ENCODE measurements at regions not wholly inside any gene's neighbourhood (a gene's known extent, or its start where the extent isn't known, plus 50 kb on each side); places are given as distances from the start of the nearest gene placed in this dataset.
"Not testable (repeated sequence)": the region's sequence is repeated elsewhere in the genome, so short reads cannot be mapped to it uniquely, and the experiment has no call there.

GRCh38 chr1:55781944-55782482 lies 566.8 kb upstream of the USP24 start:
- DNase-seq (ENCODE audit: low read depth, low spot score): no peak

DNA sequence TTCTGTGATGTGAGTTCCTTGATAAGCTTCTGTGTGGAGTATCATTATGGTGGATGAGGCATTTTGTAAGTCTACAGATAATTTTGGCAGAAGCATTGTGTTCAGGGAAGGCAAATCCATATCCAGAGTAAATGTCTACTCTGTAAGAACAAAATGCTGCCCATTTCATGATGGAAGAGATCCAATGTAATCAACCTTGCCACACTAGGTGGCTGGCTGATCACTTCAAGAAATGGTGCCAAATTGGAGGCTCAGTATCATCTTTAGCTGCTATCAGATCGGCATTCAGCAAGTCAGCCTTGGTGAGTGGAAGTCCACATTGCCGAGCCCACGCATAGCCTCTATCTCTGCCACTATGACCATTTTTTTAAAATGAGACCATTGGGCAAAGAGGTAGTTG lies 565.8 kb upstream of the USP24 start:
- DNase-seq (ENCODE audit: low read depth, low spot score): no peak

DNA sequence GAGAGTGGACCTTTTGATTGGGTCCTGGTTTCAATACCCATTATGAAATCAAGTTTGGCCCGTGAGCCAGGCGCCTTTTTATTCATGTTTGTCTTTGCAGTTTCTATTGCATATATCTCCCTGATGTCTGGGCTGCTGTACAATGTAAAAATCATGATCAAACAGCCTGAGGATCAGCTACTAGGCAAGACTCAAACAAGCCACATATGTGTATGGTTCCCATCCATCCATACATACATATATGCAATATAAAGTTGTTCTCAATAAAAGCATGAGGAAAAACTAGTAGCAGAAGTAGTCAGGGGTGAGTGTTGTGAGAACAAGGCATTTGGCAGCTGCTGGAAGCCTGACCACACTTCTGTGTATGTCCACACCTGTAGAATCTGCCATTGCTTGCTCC lies 562.4 kb upstream of the USP24 start:
- DNase-seq (ENCODE audit: low read depth, low spot score): no peak

- DNase-seq (ENCODE audit: low read depth, low spot score): no peak
These were observed 559.8 kb upstream of the USP24 start for GRCh38 chr1:55775007-55775406.

- no peak for DNase-seq (ENCODE audit: low read depth, low spot score)
These were observed 559.3 kb upstream of the USP24 start for GRCh38 chr1:55774446-55774845.

- no peak for DNase-seq (ENCODE audit: low read depth, low spot score)
These were observed 558.2 kb upstream of the USP24 start for GRCh38 chr1:55773211-55773940.

- no peak for DNase-seq (ENCODE audit: low read depth, low spot score)
These were observed 553.3 kb upstream of the USP24 start for GRCh38 chr1:55768327-55768952.

DNA sequence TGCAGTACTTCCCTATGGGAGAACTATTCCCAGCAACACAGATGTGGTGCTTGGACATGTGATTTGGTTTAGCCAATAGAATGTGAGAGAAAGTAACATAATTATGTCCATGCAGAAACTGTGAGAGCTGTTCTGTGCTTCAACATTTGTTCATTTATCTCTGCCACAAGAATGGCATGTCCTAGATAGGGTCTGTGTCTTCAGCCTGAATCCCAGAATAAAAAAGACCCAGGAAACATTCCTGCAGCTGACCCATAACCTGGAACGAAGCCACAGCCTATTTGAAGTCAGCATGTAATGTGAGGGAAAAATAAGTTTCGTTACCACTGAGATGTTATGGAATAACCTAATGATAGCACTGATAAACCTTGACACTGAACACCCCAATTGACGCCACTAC lies 552.0 kb upstream of the USP24 start:
- DNase-seq (ENCODE audit: low read depth, low spot score): no peak

DNA sequence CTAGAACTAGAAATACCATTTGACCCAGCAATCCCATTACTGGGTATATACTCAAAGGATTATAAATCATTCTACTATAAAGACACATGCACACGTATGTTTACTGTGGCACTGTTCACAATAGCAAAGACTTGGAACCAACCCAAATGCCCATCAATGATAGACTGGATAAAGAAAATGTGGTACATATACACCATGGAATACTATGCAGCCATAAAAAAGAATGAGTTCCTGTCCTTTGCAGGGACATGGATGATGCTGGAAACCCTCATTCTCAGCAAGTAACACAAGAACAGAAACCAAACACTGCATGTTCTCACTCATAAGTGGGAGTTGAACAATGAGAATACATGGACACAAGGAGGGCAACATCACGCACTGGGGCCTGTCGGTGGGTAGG lies 550.3 kb upstream of the USP24 start:
- DNase-seq (ENCODE audit: low read depth, low spot score): not testable (repeated sequence)

DNA sequence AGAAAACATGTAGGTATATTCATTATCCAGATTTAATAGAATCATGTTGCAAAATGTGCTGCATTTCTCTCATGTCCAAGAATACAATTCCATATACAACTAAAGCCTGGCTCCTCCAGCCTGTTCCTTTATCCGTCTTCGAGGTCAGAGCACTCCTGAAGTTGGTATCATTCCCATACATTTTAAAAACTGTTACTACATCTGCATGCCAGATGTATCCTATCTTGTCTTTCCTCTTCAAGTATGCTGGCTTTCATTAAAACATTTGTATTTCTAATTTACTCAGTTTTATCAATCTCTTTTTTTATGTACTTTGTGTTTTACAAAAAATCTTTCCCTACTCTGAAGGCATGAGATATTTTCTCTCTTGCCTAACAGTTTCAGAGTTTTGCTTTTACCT lies 536.6 kb upstream of the USP24 start:
- DNase-seq (ENCODE audit: low read depth, low spot score): no peak

GRCh38 chr1:55750628-55750995 lies 535.4 kb upstream of the USP24 start:
- DNase-seq (ENCODE audit: low read depth, low spot score): no peak

DNA sequence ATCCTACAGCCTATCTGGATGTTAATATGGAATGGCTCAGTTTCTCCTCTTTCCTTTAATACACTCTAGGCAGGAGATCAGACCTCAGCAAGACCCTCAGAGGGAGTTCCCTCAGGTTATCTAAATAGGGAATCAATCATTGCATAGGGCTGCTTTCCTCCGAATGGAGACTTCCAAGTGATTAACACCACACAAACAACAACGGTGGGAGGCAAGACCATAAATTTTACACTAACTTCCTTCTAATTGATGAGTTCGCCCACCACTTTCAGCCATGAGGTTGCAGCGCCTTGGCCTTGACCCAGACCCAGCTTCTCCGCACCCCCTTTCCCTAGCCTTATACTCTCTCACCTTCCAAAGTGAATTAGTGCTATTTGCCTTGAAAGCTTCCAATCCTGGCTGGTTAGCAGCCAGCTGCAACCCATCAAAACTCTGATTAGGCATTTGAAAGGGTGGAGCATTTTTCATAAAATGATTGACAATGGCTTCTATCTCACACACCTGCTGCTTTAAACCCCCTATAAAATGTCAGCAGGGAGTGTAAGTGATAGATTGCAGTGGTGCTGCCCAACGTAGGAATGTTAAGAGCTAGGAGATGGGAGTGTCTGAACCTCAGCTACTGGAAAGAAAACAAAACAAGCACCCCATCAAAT lies 534.9 kb upstream of the USP24 start:
- DNase-seq (ENCODE audit: low read depth, low spot score): no peak

DNA sequence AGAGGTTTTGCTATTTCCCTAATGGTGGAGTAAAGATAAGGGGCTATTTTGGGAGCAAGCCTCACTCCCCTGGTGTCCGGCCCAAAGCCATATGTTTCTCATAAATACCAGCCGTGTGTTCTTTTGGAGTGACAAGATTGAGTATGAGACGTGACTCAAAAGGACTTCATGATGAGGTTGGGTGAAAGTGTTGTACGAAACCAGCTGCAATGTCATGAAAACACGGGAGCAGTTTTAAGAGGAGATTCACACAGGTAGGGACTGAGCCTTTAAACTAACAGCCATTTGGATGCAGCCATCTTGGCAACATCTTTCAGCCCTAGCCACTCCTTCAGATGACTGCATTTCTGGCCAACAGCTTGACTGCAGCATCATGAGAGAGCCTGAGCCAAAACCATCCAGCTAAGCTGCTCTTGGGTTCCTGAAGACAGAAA lies 532.3 kb upstream of the USP24 start:
- DNase-seq (ENCODE audit: low read depth, low spot score): no peak

DNA sequence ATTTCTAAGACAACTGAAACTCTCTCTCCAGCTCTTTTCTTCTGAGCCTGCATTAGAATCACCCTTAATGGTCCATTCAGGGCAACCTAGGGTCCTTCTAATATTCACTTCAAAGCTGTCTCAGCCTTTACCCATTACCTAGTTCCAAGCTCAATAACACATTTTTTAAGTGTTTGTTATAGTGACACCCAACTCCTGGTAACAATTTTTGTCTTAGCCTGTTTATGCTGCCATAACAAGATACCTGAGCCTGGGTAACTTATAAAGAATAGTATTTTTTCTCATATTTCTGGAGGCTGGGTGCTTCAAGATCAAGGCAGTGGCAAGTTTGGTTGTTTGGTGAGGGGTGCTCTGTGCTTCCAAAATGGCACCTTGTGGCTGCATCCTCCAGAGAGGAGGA lies 531.5 kb upstream of the USP24 start:
- no peak for DNase-seq (ENCODE audit: low read depth, low spot score)

DNA sequence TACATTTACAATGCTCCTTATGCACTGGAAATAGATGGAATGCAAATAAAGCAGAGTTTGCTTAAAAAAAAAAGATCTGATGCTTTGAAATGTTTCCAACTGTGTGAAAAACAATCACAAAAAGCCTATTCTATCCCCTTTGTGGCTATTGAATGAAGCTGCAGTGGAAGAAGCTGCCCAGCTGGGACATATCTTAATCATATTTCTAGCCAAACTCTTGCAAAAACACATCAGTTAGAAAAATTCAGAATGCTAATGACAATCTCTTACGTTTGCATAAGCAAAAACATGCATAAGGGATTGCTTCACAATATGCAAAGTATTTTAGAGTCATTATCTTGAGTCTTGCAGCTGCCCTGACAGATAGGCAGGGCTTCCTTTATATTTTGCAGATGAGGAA lies 526.4 kb upstream of the USP24 start:
- DNase-seq (ENCODE audit: low read depth, low spot score): no peak

GRCh38 chr1:55735106-55735505 lies 519.9 kb upstream of the USP24 start:
- no peak for DNase-seq (ENCODE audit: low read depth, low spot score)

DNA sequence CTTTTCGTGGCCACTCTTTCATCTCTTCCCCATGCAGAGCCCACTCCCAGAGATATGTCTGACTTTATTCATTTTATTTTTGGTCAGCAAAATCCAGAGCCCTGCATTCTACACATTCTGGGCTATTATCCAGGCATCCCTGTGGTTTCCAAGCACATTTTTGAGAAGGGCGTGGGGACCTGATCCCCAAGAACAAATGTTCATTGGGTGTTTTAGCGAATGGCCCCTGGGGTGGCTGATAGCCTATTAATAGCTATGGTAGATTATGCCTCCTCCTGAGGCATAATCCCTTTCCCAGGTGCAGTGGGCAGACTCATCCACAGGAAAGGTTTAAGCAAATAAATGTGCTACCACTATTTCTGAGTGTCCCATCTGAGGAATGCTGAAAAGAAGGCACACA lies 511.8 kb upstream of the USP24 start:
- no peak for DNase-seq (ENCODE audit: low read depth, low spot score)

GRCh38 chr1:55725378-55725777 lies 510.2 kb upstream of the USP24 start:
- no peak for DNase-seq (ENCODE audit: low read depth, low spot score)

GRCh38 chr1:55724551-55725325 lies 509.6 kb upstream of the USP24 start:
- DNase-seq (ENCODE audit: low read depth, low spot score): no peak

GRCh38 chr1:55723001-55723400 lies 507.8 kb upstream of the USP24 start:
- no peak for DNase-seq (ENCODE audit: low read depth, low spot score)

DNA sequence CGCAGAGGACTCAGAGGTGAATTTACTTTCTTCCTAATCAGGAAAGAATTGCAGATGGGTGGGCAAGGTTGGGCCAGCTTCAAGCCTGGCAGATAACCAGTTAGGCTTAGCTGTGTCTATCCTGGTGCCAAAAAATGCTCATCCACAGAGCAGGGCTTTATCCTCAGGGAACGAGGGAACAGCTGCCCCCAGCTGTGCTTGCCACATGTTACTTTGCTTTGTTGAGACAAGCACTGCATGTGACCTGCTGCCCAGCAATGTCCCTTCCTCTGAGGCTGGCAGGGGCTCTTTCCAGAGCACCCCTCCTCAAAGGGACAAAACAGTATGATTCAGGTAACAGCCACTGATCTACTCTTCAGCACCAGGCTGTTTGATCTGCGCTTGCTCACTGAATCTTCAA lies 505.1 kb upstream of the USP24 start:
- DNase-seq (ENCODE audit: low read depth, low spot score): no peak

All from activated CD4-positive, CD25-positive, alpha-beta regulatory T cell treated with anti-CD3 and anti-CD28 coated beads, Interleukin-2, amount 50 U/mL, for 16 hours (primary cell).